HepG2 (cell line): ENCODE measurements at regions not wholly inside any gene's neighbourhood (a gene's known extent, or its start where the extent isn't known, plus 50 kb on each side); places are given as distances from the start of the nearest gene placed in this dataset.

ENCODE experiments used
- ATAC-seq: fragments of 200-7000 bp; cut with Tn5 transposase; 3 replicates; pipeline ENCODE4 v1.9.1; 2020; ENCODE audit warnings: mild to moderate bottlenecking, moderate library complexity
- BruUV-seq: library from RNA; stranded (reverse); fragments of 400-500 nt; replicated peaks from 2 replicates; lab custom pipeline; 2021; lab: Mats Ljungman, UMichigan
- CTCF ChIA-PET: fragments of 300-600 bp; formaldehyde crosslinking; extraction: SDS; loops from one replicate; lab custom pipeline; 2021; ENCODE audit warnings: low total read pairs, inconsistent platforms, low intra/inter-chr PET ratio; lab: Yijun Ruan, JAX
- POLR2A ChIA-PET: fragments of 350-600 bp; sonication (Branson Sonifier 250); formaldehyde crosslinking; loops from one replicate; lab custom pipeline; 2020; ENCODE audit warnings: antibody characterized with exemption, inconsistent platforms; lab: Yijun Ruan, JAX
- DNase-seq: peaks from one replicate; pipeline ENCODE4 v3.0.0-alpha.2; 2015; ENCODE audit warnings: low spot score
- FAIRE-seq: peaks from 3 replicates; lab custom pipeline; 2011; peaks lifted over from hg19 to GRCh38; lab: Jason Lieb, UNC
- H2AFZ ChIP-seq: one replicate; pipeline ENCODE4 v1.6.1; 2011; ENCODE audit warnings: low read length, inconsistent platforms
- H3K27ac ChIP-seq: fragments of 300-600 bp; 3 replicates; pipeline ENCODE4 v1.8.0; 2011; ENCODE audit warnings: mixed run types, mild to moderate bottlenecking, mixed read lengths, low read length, inconsistent platforms; ENCODE audit not compliant: insufficient read depth; ENCODE audit errors: extremely low read length
- H3K27me3 ChIP-seq, 2 experiments: fragments of 200-600 bp in 1 of 2; 2 replicates in 1 of 2; 3 replicates in 1 of 2; pipeline versions ENCODE4 v1.6.0 to v1.8.0; 2011; ENCODE audit warnings: low read length in 2 of 2, mild to moderate bottlenecking in 2 of 2, moderate library complexity in 2 of 2, inconsistent platforms in 1 of 2; ENCODE audit not compliant: insufficient read depth in 2 of 2, control insufficient read depth in 1 of 2
- H3K36me3 ChIP-seq, 2 experiments: fragments of 200-600 bp in 1 of 2; replicated peaks in 1 of 2; 2 replicates in 1 of 2; 3 replicates in 1 of 2; pipeline versions ENCODE4 v1.5.1 to v1.8.0; 2011; ENCODE audit warnings: low read length in 2 of 2, inconsistent platforms in 1 of 2; ENCODE audit not compliant: insufficient read depth in 2 of 2, control insufficient read depth in 1 of 2
- H3K4me1 ChIP-seq: 2 replicates; pipeline ENCODE4 v1.5.1; 2012; ENCODE audit warnings: low read length, inconsistent platforms; ENCODE audit not compliant: insufficient read depth
- H3K4me2 ChIP-seq: 2 replicates; pipeline ENCODE4 v1.6.0; 2011; ENCODE audit warnings: low read depth, low read length, inconsistent platforms
- H3K4me3 ChIP-seq, 3 experiments: fragments of 200-600 bp in 1 of 3; sonication (generic), shearing (Covaris generic) in 1 of 3; replicated peaks in 1 of 3; 2 replicates each; pipeline ENCODE4 v1.5.1; 2011 to 2016; ENCODE audit warnings: low read length in 3 of 3, inconsistent platforms in 2 of 3, low read depth in 2 of 3, mild to moderate bottlenecking in 2 of 3, control low read depth in 1 of 3, mixed read lengths in 1 of 3; ENCODE audit not compliant: insufficient read depth in 1 of 3
- H3K79me2 ChIP-seq: one replicate; pipeline ENCODE4 v1.6.1; 2011; ENCODE audit warnings: low read length, inconsistent platforms; ENCODE audit not compliant: insufficient read depth
- H3K9ac ChIP-seq: 2 replicates; pipeline ENCODE4 v1.6.0; 2011; ENCODE audit warnings: mild to moderate bottlenecking, low read depth, low read length, inconsistent platforms; ENCODE audit not compliant: insufficient read depth
- H3K9me3 ChIP-seq: 2 replicates; pipeline ENCODE4 v1.5.1; 2012; ENCODE audit warnings: mild to moderate bottlenecking, low read length
- H4K20me1 ChIP-seq: 2 replicates; pipeline ENCODE4 v1.6.0; 2011; ENCODE audit warnings: inconsistent platforms, mild to moderate bottlenecking, low read length, moderate library complexity; ENCODE audit not compliant: insufficient read depth
- BCL3 ChIP-seq: sonication (generic); formaldehyde crosslinking; IDR thresholded peaks from 2 replicates; pipeline ENCODE4 v1.5.1; 2020; ENCODE audit warnings: mild to moderate bottlenecking, missing genetic modification reagents, moderate library complexity
- FOXA3 ChIP-seq: IDR thresholded peaks from 2 replicates; pipeline ENCODE4 v1.6.1; 2016; ENCODE audit warnings: missing genetic modification reagents, missing compliant biosample characterization
- HMGXB4 ChIP-seq, 2 experiments: sonication (generic) in 1 of 2; formaldehyde crosslinking in 1 of 2; IDR thresholded peaks; 2 replicates each; pipeline versions ENCODE4 v1.4.0 to v1.6.1; 2018 to 2020; ENCODE audit warnings: missing genetic modification reagents in 2 of 2, borderline replicate concordance in 1 of 2, low read depth in 1 of 2, mild to moderate bottlenecking in 1 of 2, missing biosample characterization in 1 of 2
- HNRNPUL1 ChIP-seq: fragments of 200-400 bp; formaldehyde crosslinking; IDR thresholded peaks from 2 replicates; pipeline ENCODE4 v1.6.1; 2017; ENCODE audit warnings: low read depth, mild to moderate bottlenecking, low read length, moderate library complexity
- HOXA5 ChIP-seq: sonication (generic); formaldehyde crosslinking; IDR thresholded peaks from 2 replicates; pipeline ENCODE4 v1.4.0; 2020; ENCODE audit warnings: missing genetic modification reagents
- MIXL1 ChIP-seq: IDR thresholded peaks from 2 replicates; pipeline ENCODE4 v1.6.1; 2016
- MLLT10 ChIP-seq: sonication (generic); formaldehyde crosslinking; IDR thresholded peaks from 2 replicates; pipeline ENCODE4 v1.4.0; 2020; ENCODE audit warnings: missing genetic modification reagents
- NFIC ChIP-seq: IDR thresholded peaks from 2 replicates; pipeline ENCODE4 v1.6.1; 2012; ENCODE audit warnings: mild to moderate bottlenecking, low read length, inconsistent platforms
- SAP130 ChIP-seq: IDR thresholded peaks from 2 replicates; pipeline ENCODE4 v1.6.1; 2016; ENCODE audit warnings: low read depth
- SMARCE1 ChIP-seq: fragments of 450-650 bp; IDR thresholded peaks from 2 replicates; pipeline ENCODE4 v1.6.1; 2017; ENCODE audit warnings: borderline replicate concordance
- STAG1 ChIP-seq: sonication (generic); formaldehyde crosslinking; IDR thresholded peaks from 2 replicates; pipeline ENCODE4 v1.4.0; 2020; ENCODE audit warnings: missing genetic modification reagents
- SUZ12 ChIP-seq: fragments of 150-350 bp; IDR thresholded peaks from 2 replicates; pipeline ENCODE4 v1.6.1; 2014; ENCODE audit warnings: low read depth, low read length
- ZBTB42 ChIP-seq: sonication (generic); formaldehyde crosslinking; IDR thresholded peaks from 2 replicates; pipeline ENCODE4 v1.5.0; 2020; ENCODE audit warnings: mild to moderate bottlenecking, missing genetic modification reagents
- ZFP36 ChIP-seq: fragments of 150-350 bp; IDR thresholded peaks from 2 replicates; pipeline ENCODE4 v1.6.1; 2018; ENCODE audit warnings: borderline replicate concordance, low read length, low read depth; ENCODE audit not compliant: partially characterized antibody
- ZNF263 ChIP-seq: sonication (generic); formaldehyde crosslinking; IDR thresholded peaks from 2 replicates; pipeline ENCODE4 v1.4.0; 2020; ENCODE audit warnings: missing genetic modification reagents
- ZNF30 ChIP-seq: sonication (generic); formaldehyde crosslinking; IDR thresholded peaks from 2 replicates; pipeline ENCODE4 v1.5.0; 2020; ENCODE audit warnings: mild to moderate bottlenecking, missing genetic modification reagents
- ZNF607 ChIP-seq: sonication (generic); formaldehyde crosslinking; IDR thresholded peaks from 2 replicates; pipeline ENCODE4 v1.5.1; 2020; ENCODE audit warnings: missing genetic modification reagents, mild to moderate bottlenecking, borderline replicate concordance
- ZNF879 ChIP-seq: sonication (generic); formaldehyde crosslinking; IDR thresholded peaks from 2 replicates; pipeline ENCODE4 v1.8.1; 2023; ENCODE audit warnings: missing genetic modification reagents
- WGBS: methylation state at CpG from one replicate; pipeline ENCODE4 v1.1.6; 2017; ENCODE audit warnings: low lambda C conversion rate; 5-methylcytosine and 5-hydroxymethylcytosine counted together
- in situ Hi-C: cut with HindIII; loops from 2 replicates; pipeline ENCODE4 v1.10.0; 2017; ENCODE audit warnings: low pct_unique_long_range_greater_than_20kb; ENCODE audit not compliant: extremely low pct_ligation_motif_present
- intact Hi-C: fragments of 100-400 bp; cut with micrococcal nuclease; formaldehyde crosslinking; loops from one replicate; pipeline ENCODE4 v1.10.0; 2022; ENCODE audit not compliant: unreplicated experiment

- CTCF ChIA-PET = no interaction called here
These were observed 523.9 kb downstream of the BCL11A start for GRCh38 chr2:60029566-60029883.

More at GRCh38 chr2:60029566-60029883, 523.9 kb downstream of the BCL11A start:
- H3K4me1 ChIP-seq = no peaks in the 10 kb centered on the region
- H3K79me2 ChIP-seq = no peaks in the 10 kb centered on the region
- ATAC-seq = no peak
- no peaks in the 10 kb centered on the region for H3K36me3 ChIP-seq
- TF ChIP-seq FOXA3 (CRISPR knock-in tag) (no peak), HMGXB4 (CRISPR knock-in tag; IDR thresholded peaks at IDR 0.05; ENCODE audit: borderline replicate concordance in 1 of 2, low read depth in 1 of 2) (no peak), STAG1 (CRISPR knock-in tag) (no peak), SUZ12 (no peak), SAP130 (no peak), ZBTB42 (CRISPR knock-in tag) (no peak), ZNF30 (CRISPR knock-in tag) (no peak), NFIC (no peak), HNRNPUL1 (no peak), HOXA5 (CRISPR knock-in tag) (no peak), ZNF263 (CRISPR knock-in tag) (no peak), MLLT10 (CRISPR knock-in tag) (no peak), BCL3 (CRISPR knock-in tag) (no peak), SMARCE1 (no peak), ZFP36 (no peak), ZNF607 (CRISPR knock-in tag) (no peak), MIXL1 (no peak), ZNF879 (CRISPR knock-in tag) (no peak)
- no peak overlapping the region for H3K4me2 ChIP-seq
- BruUV-seq = no TSS peak
- H3K9ac ChIP-seq = no peak overlapping the region
- H3K27me3 ChIP-seq = no peaks in the 10 kb centered on the region
- H3K27ac ChIP-seq = no peak overlapping the region
- no peak overlapping the region for H2AFZ ChIP-seq
- no peaks in the 10 kb centered on the region for H4K20me1 ChIP-seq
- FAIRE-seq = no peak
- POLR2A ChIA-PET = no interaction called here
- in situ Hi-C loops = no loop called here
- no peak for DNase-seq
- no peak overlapping the region for H3K4me3 ChIP-seq
- H3K9me3 ChIP-seq = no peaks in the 10 kb centered on the region
- intact Hi-C loops = no loop called here
- WGBS = 0% methylated on average over 1 of the region's 1 CpG
